GM19023 (cell line): ENCODE measurements at regions not wholly inside any gene's neighbourhood (a gene's known extent, or its start where the extent isn't known, plus 50 kb on each side); places are given as distances from the start of the nearest gene placed in this dataset.

Experiments used
- ATAC-seq: cut with Tn5 transposase; IDR thresholded peaks from one replicate; pipeline ENCODE4 v1.9.1; 2021; ENCODE audit warnings: mild to moderate bottlenecking, moderate library complexity; ENCODE audit not compliant: unreplicated experiment

DNA sequence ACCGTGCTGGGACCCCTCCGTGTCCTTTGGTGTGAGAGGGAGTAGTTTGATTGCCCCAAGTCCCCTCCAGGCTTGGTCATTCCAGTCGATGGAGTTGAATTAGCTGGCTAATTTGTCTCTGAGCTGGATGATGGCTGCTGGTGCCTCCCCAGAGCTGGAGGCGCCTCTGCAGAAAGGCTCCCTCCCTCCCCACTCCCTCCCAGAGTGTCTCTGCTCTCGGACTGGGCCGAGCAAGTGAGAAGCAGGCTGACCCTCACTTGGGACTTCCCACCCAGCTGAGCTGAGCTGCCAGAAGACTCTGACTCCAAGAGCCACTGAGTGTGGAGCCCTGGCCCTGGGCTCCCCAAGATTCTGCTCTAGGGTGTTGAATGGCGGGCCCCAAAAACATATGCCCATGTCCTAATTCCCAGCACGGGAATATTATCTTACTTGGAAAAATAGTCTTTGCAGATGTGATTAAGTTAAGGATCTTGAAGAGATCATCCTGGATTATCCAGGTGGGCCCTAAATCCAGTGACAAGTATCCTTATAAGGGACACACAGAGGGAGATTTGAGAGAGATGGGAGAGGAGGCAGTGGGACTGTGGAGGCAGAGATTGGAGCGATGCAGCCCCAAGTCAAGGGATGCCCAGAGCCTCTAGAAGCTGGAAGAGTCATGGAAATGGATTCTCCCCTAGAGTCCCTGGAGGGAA is 60.7 kb upstream of the TLE3 start:
- ATAC-seq = no peak

GRCh38 chr15:70156671-70157271 is 59.1 kb upstream of the TLE3 start:
- ATAC-seq = no peak

DNA sequence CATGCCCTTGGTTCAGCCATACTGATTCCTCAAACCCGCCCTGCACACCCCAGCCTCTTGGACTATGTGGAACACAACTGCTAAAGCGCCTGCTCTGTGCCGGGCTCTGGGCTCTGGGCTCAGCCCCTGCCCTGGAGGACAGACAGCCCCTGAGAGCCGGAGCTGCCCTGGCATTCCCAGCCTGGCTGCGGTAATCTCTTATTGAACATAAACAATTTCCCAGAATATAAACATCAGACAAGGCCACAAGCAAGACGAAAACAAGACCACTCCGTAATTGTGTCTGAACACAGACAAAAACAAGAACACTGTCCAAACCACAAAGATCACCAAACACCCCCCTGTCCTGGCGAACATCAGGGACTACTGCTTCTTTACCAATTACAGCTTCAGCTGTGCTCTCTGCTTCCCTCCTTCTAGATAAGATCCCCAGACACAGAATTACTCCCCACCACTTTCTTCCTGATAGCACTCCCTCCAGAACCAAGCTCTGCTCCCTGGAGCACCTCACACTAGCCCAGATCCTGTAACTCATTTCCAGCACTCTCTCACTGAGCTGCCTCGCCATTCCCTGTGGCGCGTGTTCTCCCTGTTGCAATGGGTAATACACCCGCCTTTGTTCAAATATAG is 57.1 kb upstream of the TLE3 start:
- no peak for ATAC-seq

DNA sequence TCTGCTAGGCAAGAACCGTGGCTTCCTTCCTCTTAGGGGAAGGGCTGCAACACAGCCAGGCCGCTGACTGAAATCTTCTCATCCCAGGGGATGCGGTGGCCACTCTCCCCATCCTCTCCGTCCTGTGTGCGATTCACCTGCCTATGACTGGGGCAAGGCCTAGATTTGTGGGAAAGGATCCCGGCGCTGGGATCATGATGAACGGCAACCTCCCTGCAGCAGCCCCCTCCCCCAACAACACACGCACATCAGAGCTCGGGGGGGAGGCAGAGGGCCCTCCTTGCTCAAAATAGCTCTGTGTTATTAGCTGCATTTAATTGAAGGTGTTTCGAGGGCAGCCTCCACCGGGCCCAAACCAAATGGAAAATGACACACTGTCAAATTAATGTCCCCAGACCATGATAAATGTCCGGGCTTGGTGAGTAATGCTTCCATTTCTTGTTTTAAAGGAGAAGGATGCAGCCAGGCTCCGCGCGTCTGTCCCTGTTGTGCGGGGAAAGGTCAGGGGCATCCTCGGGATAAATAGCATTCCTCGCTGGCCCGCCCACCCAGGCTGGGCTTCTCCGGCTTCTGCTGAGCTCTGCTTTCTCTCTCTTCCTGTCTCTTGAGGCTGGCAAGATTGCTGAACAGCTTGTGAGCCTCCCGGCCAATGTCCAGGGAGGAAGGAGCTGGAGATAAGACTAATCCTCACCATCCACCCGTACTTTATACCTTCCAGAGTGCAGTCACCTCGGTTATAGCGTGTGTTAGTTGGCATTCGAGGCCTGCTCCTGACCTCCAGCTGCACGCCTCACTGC is 56.4 kb upstream of the TLE3 start:
- no peak for ATAC-seq

DNA sequence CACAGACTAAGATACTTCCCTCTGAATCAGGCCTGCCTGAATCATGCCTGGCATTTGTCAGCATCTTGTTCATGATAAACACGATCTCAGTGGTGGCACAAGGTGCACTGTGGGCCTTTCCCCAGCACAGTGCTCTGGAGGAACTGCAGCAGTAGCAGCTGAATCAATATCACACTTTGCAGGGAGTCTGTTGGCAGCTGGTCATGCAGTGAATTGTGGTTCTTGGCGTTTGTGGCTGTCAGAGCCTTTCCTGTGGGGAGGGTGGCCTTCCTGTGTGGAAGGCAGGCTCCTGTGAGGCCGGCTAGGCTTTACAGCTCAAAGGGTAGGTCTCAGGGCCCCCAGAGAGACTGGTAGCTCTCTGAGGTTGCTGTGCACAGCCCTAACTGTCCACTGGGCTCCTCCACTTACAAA is 54.4 kb upstream of the TLE3 start:
- ATAC-seq = no peak

DNA sequence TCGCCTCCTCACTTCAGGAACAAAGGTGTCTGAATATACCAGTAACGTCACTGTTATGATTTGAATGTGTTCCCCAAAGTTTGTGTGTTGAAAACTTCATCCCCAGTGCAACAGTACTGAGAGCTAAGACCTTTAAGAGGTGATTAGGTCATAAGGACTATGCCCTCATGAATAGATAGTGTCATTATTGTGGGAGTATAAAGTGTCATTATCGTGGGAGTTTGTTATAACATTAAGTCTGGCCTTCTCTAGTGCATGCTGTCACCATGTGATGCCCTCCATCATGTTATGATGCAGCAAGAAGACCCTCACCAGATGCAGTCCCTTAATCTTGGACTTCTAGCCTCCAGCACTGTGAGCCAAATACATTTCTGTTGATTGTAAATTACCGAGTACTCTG is 53.7 kb upstream of the TLE3 start:
- no peak for ATAC-seq

- ATAC-seq = no peak
Observed at GRCh38 chr15:70151003-70151402, 53.3 kb upstream of the TLE3 start.

DNA sequence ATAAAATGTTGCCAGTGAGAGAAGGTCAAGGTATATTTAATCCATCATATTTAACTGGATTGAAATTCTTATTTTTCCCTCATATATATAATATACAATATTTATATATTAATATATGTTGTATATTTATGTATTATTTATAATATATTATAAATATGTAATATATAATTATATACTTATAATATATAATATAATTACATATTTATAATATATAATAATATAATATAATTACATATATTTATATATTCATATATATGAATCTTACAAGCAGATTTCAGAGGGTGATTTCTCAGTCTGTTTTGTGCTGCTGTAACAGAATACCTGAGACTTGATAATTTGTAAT is 52.7 kb upstream of the TLE3 start:
- no peak for ATAC-seq

GRCh38 chr15:70149667-70150404 is 52.1 kb upstream of the TLE3 start:
- ATAC-seq = no peak

DNA sequence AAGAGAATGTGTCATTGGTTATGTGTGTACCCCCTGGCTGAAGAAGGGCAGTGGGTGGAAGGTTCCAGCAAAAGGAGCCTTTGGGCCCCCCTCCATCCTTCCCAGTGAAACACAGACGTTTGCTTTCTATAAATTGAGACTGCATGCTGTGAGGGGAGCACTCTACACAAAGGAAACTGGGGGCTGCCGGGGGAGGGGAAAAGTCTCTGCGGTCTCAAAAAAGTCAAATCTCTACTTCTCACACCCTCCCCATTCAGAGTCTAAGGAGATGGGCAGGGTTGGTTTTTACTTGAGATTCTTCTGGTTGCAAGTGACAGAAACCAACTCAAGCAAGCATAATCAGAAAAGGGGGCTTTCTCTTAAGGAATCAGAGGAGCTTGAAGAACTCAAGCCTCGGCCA is 50.1 kb upstream of the TLE3 start:
- no peak for ATAC-seq
